Heart right ventricle (tissue), 16 donors: ENCODE measurements at regions not wholly inside any gene's neighbourhood (a gene's known extent, or its start where the extent isn't known, plus 50 kb on each side); places are given as distances from the start of the nearest gene placed in this dataset.
"Not testable (repeated sequence)": the region's sequence is repeated elsewhere in the genome, so short reads cannot be mapped to it uniquely, and the experiment has no call there.

Experiments used
- ATAC-seq, 8 donors: fragments of 200-7000 bp; cut with Tn5 transposase; one replicate each; pipeline ENCODE4 v1.9.1; 2020; ENCODE audit warnings: mild to moderate bottlenecking in 8 of 8, moderate library complexity in 8 of 8, moderate number of reproducible peaks in 1 of 8
- DNase-seq, 2 donors: peaks; one replicate each; pipeline ENCODE4 v3.0.0-alpha.2; 2020
- H3K27ac ChIP-seq, 10 donors: fragments of 200-600 bp; sonication (generic) in 2 of 10; one replicate each; pipeline versions ENCODE4 v1.5.0 to v1.8.0; 2020 to 2022; ENCODE audit warnings: mild to moderate bottlenecking in 3 of 10
- H3K27me3 ChIP-seq, 7 donors: fragments of 200-600 bp; one replicate each; pipeline ENCODE4 v1.8.0; 2021 to 2022; ENCODE audit warnings: mild to moderate bottlenecking in 2 of 7
- H3K36me3 ChIP-seq, 9 donors: fragments of 200-600 bp; sonication (generic) in 1 of 9; one replicate each; pipeline versions ENCODE4 v1.5.0 to v1.8.0; 2020 to 2022; ENCODE audit warnings: mild to moderate bottlenecking in 2 of 9
- H3K4me1 ChIP-seq, 9 donors: fragments of 200-600 bp; sonication (generic) in 1 of 9; one replicate each; pipeline versions ENCODE4 v1.5.0 to v1.8.0; 2020 to 2022; ENCODE audit warnings: mild to moderate bottlenecking in 4 of 9
- H3K4me3 ChIP-seq, 10 donors: fragments of 200-600 bp; sonication (generic) in 2 of 10; one replicate each; pipeline versions ENCODE4 v1.5.0 to v1.8.0; 2020 to 2022; ENCODE audit warnings: mild to moderate bottlenecking in 7 of 10, moderate library complexity in 2 of 10
- H3K9me3 ChIP-seq, 11 donors: fragments of 200-600 bp in 10 of 11; sonication (generic) in 2 of 11; one replicate each; pipeline versions ENCODE4 v1.5.0 to v1.8.0; 2013 to 2022; ENCODE audit warnings: mild to moderate bottlenecking in 2 of 11, control low read depth in 1 of 11, moderate library complexity in 1 of 11
- WGBS, 2 donors: extraction: QIAGEN DNeasy Blood & Tissue Kit; methylation state at CpG; one replicate each; pipeline ENCODE4 v1.1.7; 2013; ENCODE audit warnings: inconsistent platforms in 1 of 2; 5-methylcytosine and 5-hydroxymethylcytosine counted together
- intact Hi-C, 10 donors: fragments of 100-400 bp; cut with DNase I; formaldehyde crosslinking; loops; one replicate each; pipeline versions ENCODE4 v1.11.1 to v1.14.2; 2022
- TF ChIP-seq, protein P1 (sequence below), 9 donors: fragments of 200-600 bp; sonication (generic) in 2 of 9; IDR thresholded peaks; one replicate each; pipeline versions ENCODE4 v1.5.0 to v1.8.0; 2021 to 2022; ENCODE audit warnings: antibody characterized with exemption in 9 of 9, mild to moderate bottlenecking in 5 of 9, moderate library complexity in 1 of 9
- donor health status: Arrhythmogenic right ventricular cardiomyopathy.
- donor health status: ischemic (EF 13 %, LVEDD 7.1; RV severe dilation, severe dysfunction).
- donor health status: healthy with polysubstance abuse.
- donor health status: DM: no; HTN: yes; CAD: no.
- donor health status: DM: no; HTN: no; CAD: no.
- donor health status: ischemic (EF 25% LVEDD 6.9; RV normal size, moderate dysfunction).
- donor health status: ischemic (EF 25% LVEDD 5.7; RV mildly dilated, moderate dysfunction).
- donor health status: healthy.
- donor health status: DM: yes; HTN: yes; CAD: no.
- donor health status: Ischemic cardiomyopathy.
- donor health status: ischemic (EF 35%, LVEDD 5.7; RV mildly dilated, moderate dysfunction).
- donor health status: nonischemic (EF 11% LVEDD 7.7; RV severe dilation, severe dysfunction).
- donor health status: DM: yes; HTN: yes; CAD: no.
- donor health status: PGD.
- donor health status: ischemic (EF 29% LVEDD 5.4; RV normal size, mild dysfunction).
- donor health status: nonischemic (EF 23%, LVEDD 6.1; RV moderate dilation, normal function).

DNA sequence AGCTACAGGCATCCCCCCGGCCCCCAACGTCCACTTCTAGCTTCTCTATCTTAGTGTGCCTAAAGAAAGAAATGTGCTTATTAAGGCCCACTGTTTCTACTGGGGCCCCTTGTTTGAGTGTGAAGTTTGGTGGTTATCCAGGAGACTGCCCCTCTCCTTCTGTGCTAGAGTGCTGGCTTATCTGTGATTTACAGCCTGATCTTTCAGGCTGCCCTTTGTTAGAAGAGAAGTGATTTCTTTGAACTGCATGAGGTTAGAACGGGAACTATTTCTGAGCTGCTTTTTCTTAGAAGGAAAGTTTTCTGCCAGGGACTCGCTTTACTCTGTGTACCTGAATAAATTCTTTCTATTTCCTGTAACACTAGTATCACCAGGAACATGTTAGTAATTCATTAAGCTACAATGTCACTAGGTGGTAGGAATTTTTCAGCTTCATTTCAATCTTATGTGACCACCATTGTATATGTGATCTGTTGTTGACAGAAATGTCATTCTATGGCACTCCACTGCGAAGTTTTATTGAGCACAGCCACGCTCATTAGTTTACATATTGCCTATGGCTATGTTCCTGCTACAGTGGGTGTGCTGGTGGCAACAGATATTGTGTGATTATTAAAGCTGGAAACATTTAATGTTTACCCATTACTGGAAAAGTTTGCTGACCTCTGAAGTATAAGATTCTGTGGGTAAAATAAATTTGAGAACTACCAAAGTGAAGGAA lies 193.8 kb upstream of the CXorf51B start:
- no peaks in the 10 kb centered on the region for H3K4me1 ChIP-seq
- H3K4me3 ChIP-seq: no peak overlapping the region
- 20 to 21% methylated on average over 6 of the region's 6 CpGs for WGBS, 2 donors
- no peak for ATAC-seq
- peaks cover 0 to 4% (median 0%) of the 10 kb centered on the region in 11 donors for H3K9me3 ChIP-seq
- intact Hi-C loops: no loop called here
- no peak overlapping the region for H3K27ac ChIP-seq
- H3K27me3 ChIP-seq: no peaks in the 10 kb centered on the region
- H3K36me3 ChIP-seq: no peaks in the 10 kb centered on the region
- TF ChIP-seq, protein P1, sequence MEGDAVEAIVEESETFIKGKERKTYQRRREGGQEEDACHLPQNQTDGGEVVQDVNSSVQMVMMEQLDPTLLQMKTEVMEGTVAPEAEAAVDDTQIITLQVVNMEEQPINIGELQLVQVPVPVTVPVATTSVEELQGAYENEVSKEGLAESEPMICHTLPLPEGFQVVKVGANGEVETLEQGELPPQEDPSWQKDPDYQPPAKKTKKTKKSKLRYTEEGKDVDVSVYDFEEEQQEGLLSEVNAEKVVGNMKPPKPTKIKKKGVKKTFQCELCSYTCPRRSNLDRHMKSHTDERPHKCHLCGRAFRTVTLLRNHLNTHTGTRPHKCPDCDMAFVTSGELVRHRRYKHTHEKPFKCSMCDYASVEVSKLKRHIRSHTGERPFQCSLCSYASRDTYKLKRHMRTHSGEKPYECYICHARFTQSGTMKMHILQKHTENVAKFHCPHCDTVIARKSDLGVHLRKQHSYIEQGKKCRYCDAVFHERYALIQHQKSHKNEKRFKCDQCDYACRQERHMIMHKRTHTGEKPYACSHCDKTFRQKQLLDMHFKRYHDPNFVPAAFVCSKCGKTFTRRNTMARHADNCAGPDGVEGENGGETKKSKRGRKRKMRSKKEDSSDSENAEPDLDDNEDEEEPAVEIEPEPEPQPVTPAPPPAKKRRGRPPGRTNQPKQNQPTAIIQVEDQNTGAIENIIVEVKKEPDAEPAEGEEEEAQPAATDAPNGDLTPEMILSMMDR (IDR thresholded peaks at IDR 0.05): no peak
- DNase-seq: no peak

DNA sequence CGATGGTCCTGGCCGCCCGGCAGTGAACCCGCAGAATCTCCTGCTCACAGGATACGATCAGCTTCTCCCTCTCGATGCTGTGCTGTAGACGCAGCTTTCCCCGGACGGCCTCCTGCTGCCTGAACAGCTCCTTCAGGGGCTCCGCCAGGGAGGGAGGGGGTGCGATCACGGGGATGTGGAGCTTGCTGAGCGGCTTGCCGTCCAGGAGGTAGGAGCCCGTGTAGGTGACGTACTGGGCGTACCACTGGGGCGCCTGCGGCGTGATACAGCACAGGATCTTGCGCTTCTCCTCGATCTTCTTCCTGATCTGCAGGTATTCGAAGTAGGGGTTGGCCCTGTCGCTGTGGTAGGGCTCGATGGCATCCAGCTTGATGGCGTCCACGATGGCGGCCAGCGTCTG lies 189.6 kb upstream of the CXorf51B start:
- H3K27me3 ChIP-seq, intact Hi-C loops, H3K27ac ChIP-seq, DNase-seq, H3K36me3 ChIP-seq, H3K9me3 ChIP-seq, H3K4me3 ChIP-seq, H3K4me1 ChIP-seq: not testable (repeated sequence)
- ATAC-seq: peak in 1 of 8 donors; percentile 15
- 72 to 81% methylated on average over 14 to 27 of the region's 29 CpGs for WGBS, 2 donors

DNA sequence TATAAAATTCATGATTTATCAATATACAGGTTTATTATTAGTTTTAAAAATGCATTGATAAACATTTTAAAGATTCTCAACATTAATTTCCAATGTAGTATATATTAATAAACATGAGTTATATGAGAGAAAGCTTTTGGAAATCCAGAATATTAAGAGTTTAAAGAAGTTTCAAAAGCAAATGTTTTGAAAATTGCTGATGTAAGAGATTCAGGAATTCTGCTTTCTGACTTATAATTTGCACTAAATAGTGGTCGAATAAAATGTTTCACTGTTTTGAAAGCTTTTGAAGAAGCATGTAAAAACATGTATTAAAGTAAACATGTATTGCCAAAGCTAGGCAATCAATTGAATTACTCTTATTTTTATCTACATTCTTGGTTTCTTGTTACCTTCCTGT lies 151.2 kb upstream of the CXorf51B start:
- H3K9me3 ChIP-seq: peaks cover 0 to 16% (median 0%) of the 10 kb centered on the region in 11 donors
- H3K36me3 ChIP-seq: no peaks in the 10 kb centered on the region
- ATAC-seq (no peak), DNase-seq (no peak)
- intact Hi-C loops: no loop called here
- H3K4me1 ChIP-seq: no peaks in the 10 kb centered on the region
- H3K27me3 ChIP-seq: no peaks in the 10 kb centered on the region
- TF ChIP-seq, protein P1 (IDR thresholded peaks at IDR 0.05): no peak
- no peak overlapping the region for H3K4me3 ChIP-seq
- H3K27ac ChIP-seq: no peak overlapping the region
- 45 to 65% methylated on average over 1 of the region's 1 CpG for WGBS, 2 donors

DNA sequence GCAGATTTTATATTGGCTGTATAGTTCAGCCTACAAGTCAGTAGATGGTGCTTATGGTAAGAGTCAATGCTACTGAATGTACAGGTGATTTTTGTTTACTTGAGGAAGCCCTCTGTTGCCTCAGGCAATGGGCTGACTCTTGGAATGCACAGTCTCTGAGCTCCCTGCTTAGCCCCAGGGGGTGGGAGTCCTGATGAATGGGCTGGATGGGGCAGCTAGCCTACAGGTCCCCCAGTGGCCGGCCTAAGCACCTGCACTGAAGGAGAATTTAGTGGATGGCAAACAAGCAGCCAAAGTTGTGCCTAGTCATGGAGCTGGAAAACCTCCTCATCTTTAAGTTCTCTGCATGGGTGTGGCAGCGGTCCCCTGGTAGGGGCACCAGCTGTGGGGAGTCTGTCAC lies 101.8 kb upstream of the CXorf51B start:
- intact Hi-C loops: no loop called here
- Histone ChIP-seq H3K4me1 (no peaks in the 10 kb centered on the region), H3K9me3 (peaks cover 0 to 25% (median 0%) of the 10 kb centered on the region in 11 donors), H3K27me3 (no peaks in the 10 kb centered on the region), H3K27ac (no peak overlapping the region), H3K36me3 (no peaks in the 10 kb centered on the region), H3K4me3 (no peak overlapping the region)
- DNase-seq: no peak
- TF ChIP-seq, protein P1 (IDR thresholded peaks at IDR 0.05): no peak
- ATAC-seq: no peak
- 67 to 73% methylated on average over 2 of the region's 2 CpGs for WGBS, 2 donors

DNA sequence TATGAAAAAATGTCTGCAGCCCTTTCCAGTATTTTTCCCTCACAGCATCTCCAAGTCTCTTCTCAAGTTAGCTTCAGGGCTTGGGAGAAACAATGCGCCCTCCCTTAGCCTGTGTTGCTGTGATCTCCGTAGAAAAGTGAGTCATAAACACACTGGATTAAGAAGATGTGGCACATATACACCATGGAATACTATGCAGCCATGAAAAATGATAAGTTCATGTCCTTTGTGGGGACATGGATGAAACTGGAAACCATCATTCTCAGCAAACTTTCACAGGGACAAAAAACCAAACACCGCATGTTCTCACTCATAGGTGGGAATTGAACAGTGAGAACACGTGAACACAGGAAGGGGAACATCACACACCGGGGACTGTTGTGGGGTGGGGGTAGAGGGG lies 100.7 kb upstream of the CXorf51B start:
- ATAC-seq, H3K27me3 ChIP-seq, H3K36me3 ChIP-seq, H3K27ac ChIP-seq, H3K4me3 ChIP-seq, intact Hi-C loops, DNase-seq, H3K4me1 ChIP-seq: not testable (repeated sequence)
- WGBS, 2 donors: 65 to 66% methylated on average over 5 of the region's 5 CpGs
- H3K9me3 ChIP-seq: peaks cover 0 to 25% (median 0%) of the 10 kb centered on the region in 11 donors
